AG04449 (cell line): ENCODE measurements at regions not wholly inside any gene's neighbourhood (a gene's known extent, or its start where the extent isn't known, plus 50 kb on each side); places are given as distances from the start of the nearest gene placed in this dataset.

ENCODE experiments used
- CTCF ChIA-PET: fragments of 350-600 bp; formaldehyde crosslinking; extraction: SDS; loops from one replicate; lab custom pipeline; 2021; ENCODE audit warnings: antibody characterized with exemption; lab: Yijun Ruan, JAX
- POLR2A ChIA-PET: fragments of 400-600, 350-600 bp; formaldehyde crosslinking; extraction: SDS; loops from one replicate; lab custom pipeline; 2020; ENCODE audit warnings: antibody characterized with exemption, inconsistent platforms; lab: Yijun Ruan, JAX
- DNase-seq: peaks from one replicate; pipeline ENCODE4 v3.0.0-alpha.2; 2010; ENCODE audit warnings: low read depth, low spot score
- H3K4me3 ChIP-seq: 2 replicates; pipeline ENCODE4 v1.5.1; 2011; ENCODE audit warnings: low read depth, mild to moderate bottlenecking, control low read depth, low read length
- CTCF ChIP-seq: IDR thresholded peaks from one replicate; pipeline ENCODE4 v1.5.1; 2011; ENCODE audit warnings: mild to moderate bottlenecking, moderate library complexity, low read length, control low read depth, inconsistent platforms; ENCODE audit not compliant: insufficient read depth; ENCODE audit errors: missing control alignments

GRCh38 chr5:103355579-103355978 is 97.0 kb downstream of the MACIR start:
- POLR2A ChIA-PET: no interaction called here
- CTCF ChIA-PET: interaction anchor here (1.3 kb wide), 1 partner anchor 10 kb away, joined by 5 read pairs; no protein-coding TSS in a partner anchor
- no peak for TF ChIP-seq CTCF
- DNase-seq: no peak
- H3K4me3 ChIP-seq: no peak overlapping the region

GRCh38 chr5:103354446-103354845 is 95.9 kb downstream of the MACIR start:
- ChIA-PET CTCF (no interaction called here), POLR2A (no interaction called here)
- no peak overlapping the region for H3K4me3 ChIP-seq
- DNase-seq: no peak
- no peak for TF ChIP-seq CTCF

GRCh38 chr5:103353581-103353980 is 95.0 kb downstream of the MACIR start:
- CTCF ChIA-PET: no interaction called here
- no peak overlapping the region for H3K4me3 ChIP-seq
- POLR2A ChIA-PET: no interaction called here
- no peak for TF ChIP-seq CTCF
- no peak for DNase-seq

GRCh38 chr5:103347716-103348423 is 89.3 kb downstream of the MACIR start:
- no peak overlapping the region for H3K4me3 ChIP-seq
- ChIA-PET CTCF (no interaction called here), POLR2A (no interaction called here)
- no peak for TF ChIP-seq CTCF
- no peak for DNase-seq

GRCh38 chr5:103346162-103346748 is 87.7 kb downstream of the MACIR start:
- TF ChIP-seq CTCF: no peak
- CTCF ChIA-PET: interaction anchor here (1.8 kb wide), 1 partner anchor 9 kb away, joined by 5 read pairs; no protein-coding TSS in a partner anchor
- POLR2A ChIA-PET: no interaction called here
- no peak for DNase-seq
- H3K4me3 ChIP-seq: no peak overlapping the region

- POLR2A ChIA-PET: no interaction called here
- H3K4me3 ChIP-seq: no peak overlapping the region
- no peak for TF ChIP-seq CTCF
- CTCF ChIA-PET: interaction anchor here (1.8 kb wide), 1 partner anchor 10 kb away, joined by 5 read pairs; no protein-coding TSS in a partner anchor
- no peak for DNase-seq
Observed at GRCh38 chr5:103345461-103345860, 86.9 kb downstream of the MACIR start.
